Endothelial cell of umbilical vein (primary cell): ENCODE measurements at regions not wholly inside any gene's neighbourhood (a gene's known extent, or its start where the extent isn't known, plus 50 kb on each side); places are given as distances from the start of the nearest gene placed in this dataset.

Experiments used
- BruUV-seq: library from RNA; stranded (reverse); fragments of 400-500 nt; replicated peaks from 2 replicates; lab custom pipeline; 2021; lab: Mats Ljungman, UMichigan
- CTCF ChIA-PET: fragments of 300-600, 350-600 bp; sonication (Branson Sonifier 250); formaldehyde crosslinking; loops from one replicate; lab custom pipeline; 2021; ENCODE audit warnings: antibody characterized with exemption, inconsistent platforms; lab: Charles Lee
- POLR2A ChIA-PET: fragments of 300-600, 350-600 bp; sonication (Branson Sonifier 250); formaldehyde crosslinking; loops from one replicate; lab custom pipeline; 2021; ENCODE audit warnings: antibody characterized with exemption, inconsistent platforms; lab: Charles Lee
- DNase-seq: peaks from one replicate; pipeline ENCODE4 v3.0.0-alpha.2; 2011; ENCODE audit warnings: low read depth, low spot score
- FAIRE-seq: peaks from 2 replicates; lab custom pipeline; 2011; peaks lifted over from hg19 to GRCh38; lab: Jason Lieb, UNC
- H2AFZ ChIP-seq: 2 replicates; pipeline ENCODE4 v1.6.0; 2012; ENCODE audit warnings: low read depth, low read length, control low read depth, inconsistent platforms
- H3K27ac ChIP-seq: 2 replicates; pipeline ENCODE4 v1.5.1; 2011; ENCODE audit warnings: low read depth, mild to moderate bottlenecking, control low read depth, low read length, moderate library complexity; ENCODE audit not compliant: insufficient read depth
- H3K27me3 ChIP-seq, 2 experiments: 2 replicates each; pipeline versions ENCODE4 v1.6.0 to v1.6.1; 2011; ENCODE audit warnings: low read length in 2 of 2, mixed read lengths in 1 of 2; ENCODE audit not compliant: control insufficient read depth in 2 of 2, insufficient read depth in 2 of 2
- H3K36me3 ChIP-seq, 2 experiments: 2 replicates in 1 of 2; 3 replicates in 1 of 2; pipeline ENCODE4 v1.5.1; 2011; ENCODE audit warnings: low read length in 2 of 2, mild to moderate bottlenecking in 1 of 2, moderate library complexity in 1 of 2; ENCODE audit not compliant: control insufficient read depth in 2 of 2, insufficient read depth in 2 of 2; ENCODE audit errors: extremely low read depth in 1 of 2
- H3K4me1 ChIP-seq: 3 replicates; pipeline ENCODE4 v1.5.1; 2011; ENCODE audit warnings: mild to moderate bottlenecking, low read length; ENCODE audit not compliant: control insufficient read depth, insufficient read depth; ENCODE audit errors: extremely low read depth
- H3K4me2 ChIP-seq: 2 replicates; pipeline ENCODE4 v1.6.1; 2011; ENCODE audit warnings: low read length, control low read depth, mixed read lengths; ENCODE audit not compliant: insufficient read depth
- H3K4me3 ChIP-seq, 3 experiments: fragments of 200-600 bp in 1 of 3; sonication (generic), shearing (Covaris generic) in 1 of 3; replicated peaks in 1 of 3; 2 replicates each; pipeline ENCODE4 v1.5.1; 2011 to 2016; ENCODE audit warnings: control low read depth in 3 of 3, low read length in 3 of 3, mild to moderate bottlenecking in 2 of 3, inconsistent platforms in 1 of 3, low read depth in 1 of 3, moderate library complexity in 1 of 3; ENCODE audit not compliant: insufficient read depth in 1 of 3
- H3K79me2 ChIP-seq: 2 replicates; pipeline ENCODE4 v1.6.0; 2012; ENCODE audit warnings: low read length, inconsistent platforms; ENCODE audit not compliant: control insufficient read depth, insufficient read depth
- H3K9ac ChIP-seq: replicated peaks from 2 replicates; pipeline ENCODE3; 2011; ENCODE audit warnings: low read length, control low read depth; ENCODE audit not compliant: insufficient read depth; ENCODE audit errors: extremely low read depth
- H3K9me1 ChIP-seq: replicated peaks from 3 replicates; pipeline ENCODE4 v1.6.0; 2011; ENCODE audit warnings: mild to moderate bottlenecking, low read length; ENCODE audit not compliant: control insufficient read depth, insufficient read depth; ENCODE audit errors: extremely low read depth
- H3K9me3 ChIP-seq: replicated peaks from 2 replicates; pipeline ENCODE4 v1.5.1; 2012; ENCODE audit warnings: low read length, inconsistent platforms; ENCODE audit not compliant: control insufficient read depth, insufficient read depth
- H4K20me1 ChIP-seq: replicated peaks from 2 replicates; pipeline ENCODE3; 2011; ENCODE audit warnings: mild to moderate bottlenecking, low read length; ENCODE audit not compliant: control insufficient read depth, insufficient read depth; ENCODE audit errors: extremely low read depth
- CTCF ChIP-seq, 2 donors: IDR thresholded peaks; 1 replicate in 1 of 2; 2 replicates in 1 of 2; pipeline ENCODE4 v1.5.1; 2011; ENCODE audit warnings: low read length in 2 of 2, mild to moderate bottlenecking in 2 of 2, moderate library complexity in 2 of 2, control low read depth in 1 of 2, inconsistent platforms in 1 of 2, low read depth in 1 of 2; ENCODE audit not compliant: insufficient read depth in 1 of 2; ENCODE audit errors: extremely low read depth in 1 of 2
- EZH2 ChIP-seq: IDR thresholded peaks from 2 replicates; pipeline ENCODE4 v1.6.1; 2012; ENCODE audit warnings: borderline replicate concordance, low read depth, mild to moderate bottlenecking, moderate library complexity, low read length, inconsistent platforms; ENCODE audit not compliant: severe bottlenecking
- FOS ChIP-seq: IDR thresholded peaks from 2 replicates; pipeline ENCODE4 v1.6.1; 2011; ENCODE audit warnings: mild to moderate bottlenecking, low read length, moderate library complexity, borderline replicate concordance; ENCODE audit not compliant: insufficient read depth
- GATA2 ChIP-seq: IDR thresholded peaks from 2 replicates; pipeline ENCODE4 v1.7.0; 2011; ENCODE audit warnings: low read depth, mild to moderate bottlenecking, moderate library complexity, mixed read lengths, low read length; ENCODE audit not compliant: insufficient read length, insufficient read depth
- JUN ChIP-seq: IDR thresholded peaks from 2 replicates; pipeline ENCODE4 v1.6.1; 2011; ENCODE audit warnings: borderline replicate concordance, low read depth; ENCODE audit not compliant: insufficient read length, insufficient read depth
- MAX ChIP-seq: IDR thresholded peaks from 2 replicates; pipeline ENCODE4 v1.6.1; 2011; ENCODE audit not compliant: insufficient read depth, insufficient read length
- MYC ChIP-seq: IDR thresholded peaks from one replicate; pipeline ENCODE4 v1.6.1; 2011; ENCODE audit warnings: mild to moderate bottlenecking, low read depth, low read length
- POLR2A ChIP-seq: IDR thresholded peaks from 2 replicates; pipeline ENCODE4 v1.6.1; 2012; ENCODE audit warnings: low read depth, mild to moderate bottlenecking, control low read depth, low read length
- POLR2AphosphoS5 ChIP-seq: IDR thresholded peaks from 2 replicates; pipeline ENCODE4 v1.6.1; 2012; ENCODE audit warnings: low read depth, mild to moderate bottlenecking, control low read depth, low read length, moderate library complexity; ENCODE audit not compliant: insufficient read depth
- dilution Hi-C: fragments of 300-500 bp; cut with MboI; formaldehyde crosslinking; loops from one replicate; pipeline ENCODE4 v1.15.0; 2019; ENCODE audit warnings: low sequenced_read_pairs; ENCODE audit not compliant: extremely low pct_ligation_motif_present
- intact Hi-C: fragments of 100-400 bp; cut with micrococcal nuclease; formaldehyde crosslinking; loops from one replicate; pipeline ENCODE4 v1.10.0; 2022

- Histone ChIP-seq H3K9me1 (no peaks in the 10 kb centered on the region), H3K9me3 (peaks cover 4% of the 10 kb centered on the region), H4K20me1 (no peaks in the 10 kb centered on the region), H3K4me2 (no peak overlapping the region), H3K36me3 (no peaks in the 10 kb centered on the region), H3K27ac (no peak overlapping the region), H3K9ac (no peak overlapping the region), H3K79me2 (no peaks in the 10 kb centered on the region), H2AFZ (no peak overlapping the region), H3K4me1 (no peaks in the 10 kb centered on the region), H3K27me3 (no peaks in the 10 kb centered on the region), H3K4me3 (no peak overlapping the region)
- no peak for DNase-seq
- POLR2A ChIA-PET = no interaction called here
- CTCF ChIA-PET = no interaction called here
- FAIRE-seq = no peak
- TF ChIP-seq GATA2 (no peak), MAX (no peak), FOS (no peak), EZH2 (no peak), JUN (no peak), POLR2AphosphoS5 (no peak)
- BruUV-seq = no TSS peak
- intact Hi-C loops = no loop called here
- dilution Hi-C loops = no loop called here
Measured at GRCh38 chr22:49357661-49358440, 469.8 kb downstream of the BRD1 start.

GRCh38 chr22:49356428-49356827 is 471.2 kb downstream of the BRD1 start:
- Histone ChIP-seq H3K9me1 (no peaks in the 10 kb centered on the region), H3K27me3 (no peaks in the 10 kb centered on the region), H3K27ac (no peak overlapping the region), H3K4me2 (no peak overlapping the region), H3K9ac (no peak overlapping the region), H4K20me1 (no peaks in the 10 kb centered on the region), H2AFZ (no peak overlapping the region), H3K79me2 (no peaks in the 10 kb centered on the region), H3K4me1 (no peaks in the 10 kb centered on the region), H3K36me3 (no peaks in the 10 kb centered on the region), H3K9me3 (peaks cover 4% of the 10 kb centered on the region), H3K4me3 (no peak overlapping the region)
- DNase-seq = no peak
- no TSS peak for BruUV-seq
- TF ChIP-seq FOS (no peak), MYC (no peak), MAX (no peak), CTCF (IDR thresholded peaks at IDR 0.05; ENCODE audit: extremely low read depth in 1 of 2, insufficient read depth in 1 of 2, low read depth in 1 of 2, low read length in 2 of 2) (no peak), GATA2 (no peak), EZH2 (no peak), POLR2A (no peak)
- CTCF ChIA-PET = no interaction called here
- intact Hi-C loops = no loop called here
- FAIRE-seq = no peak
- POLR2A ChIA-PET = no interaction called here
- dilution Hi-C loops = no loop called here
